Ovary (tissue), 3 donors: ENCODE measurements at regions not wholly inside any gene's neighbourhood (a gene's known extent, or its start where the extent isn't known, plus 50 kb on each side); places are given as distances from the start of the nearest gene placed in this dataset.

ENCODE experiments used
- CTCF ChIP-seq, 3 donors: fragments of 450-650 bp in 2 of 3; fragments of 200-600 bp in 1 of 3; IDR thresholded peaks; one replicate each; pipeline versions ENCODE4 v1.5.1 to v1.8.0; 2016 to 2022; ENCODE audit warnings: antibody characterized with exemption in 3 of 3, mild to moderate bottlenecking in 1 of 3
- POLR2A ChIP-seq: fragments of 450-650 bp; IDR thresholded peaks from one replicate; pipeline ENCODE4 v1.6.1; 2017; ENCODE audit warnings: antibody characterized with exemption, mild to moderate bottlenecking, moderate library complexity
- donor health status: DM: no; HTN: no; CAD: no.

- TF ChIP-seq CTCF (IDR thresholded peaks at IDR 0.05) (no peak), POLR2A (no peak)
Measured at GRCh38 chr16:52896478-52897164, 156.1 kb downstream of the CHD9NB start.
